SJSA1 (cell line): ENCODE measurements at regions not wholly inside any gene's neighbourhood (a gene's known extent, or its start where the extent isn't known, plus 50 kb on each side); places are given as distances from the start of the nearest gene placed in this dataset.

Experiments
- DNase-seq, 2 experiments: peaks; one replicate each; pipeline ENCODE4 v3.0.0-alpha.2; 2015 to 2020; ENCODE audit warnings: low spot score in 2 of 2, low read depth in 1 of 2
- H3K27ac ChIP-seq: fragments of 250-450 bp; sonication (Bioruptor Pico); 2 replicates; pipeline ENCODE4 v1.5.1; 2020; ENCODE audit warnings: mild to moderate bottlenecking, moderate library complexity
- H3K27me3 ChIP-seq: fragments of 250-450 bp; sonication (Bioruptor Pico); replicated peaks from 2 replicates; pipeline ENCODE4 v1.5.1; 2020; ENCODE audit warnings: mild to moderate bottlenecking, moderate library complexity
- H3K36me3 ChIP-seq: fragments of 250-450 bp; sonication (Bioruptor Pico); 2 replicates; pipeline ENCODE4 v1.5.1; 2020; ENCODE audit warnings: mild to moderate bottlenecking
- H3K4me1 ChIP-seq: fragments of 250-450 bp; sonication (Bioruptor Pico); replicated peaks from 2 replicates; pipeline ENCODE4 v1.6.1; 2021; ENCODE audit warnings: mild to moderate bottlenecking
- H3K4me3 ChIP-seq: fragments of 250-450 bp; sonication (Bioruptor Pico); 2 replicates; pipeline ENCODE4 v1.5.1; 2020; ENCODE audit warnings: mild to moderate bottlenecking
- H3K9me3 ChIP-seq: fragments of 250-450 bp; sonication (Bioruptor Pico); replicated peaks from 2 replicates; pipeline ENCODE4 v1.5.1; 2020; ENCODE audit warnings: mild to moderate bottlenecking

GRCh38 chr5:164090358-164090757, 584.9 kb downstream of the MAT2B start:
- Histone ChIP-seq H3K4me1 (no peaks in the 10 kb centered on the region), H3K27me3 (no peaks in the 10 kb centered on the region), H3K9me3 (no peaks in the 10 kb centered on the region), H3K36me3 (no peaks in the 10 kb centered on the region), H3K27ac (no peak overlapping the region), H3K4me3 (no peak overlapping the region)
- DNase-seq = no peak

- H3K9me3 ChIP-seq = no peaks in the 10 kb centered on the region
- DNase-seq = no peak
These were observed 586.4 kb downstream of the MAT2B start for GRCh38 chr5:164091836-164092235.

GRCh38 chr5:164094291-164094690, 588.9 kb downstream of the MAT2B start:
- Histone ChIP-seq H3K9me3 (no peaks in the 10 kb centered on the region), H3K4me3 (no peak overlapping the region)
- no peak for DNase-seq

More at GRCh38 chr5:164091836-164092235, 586.4 kb downstream of the MAT2B start:
- Histone ChIP-seq H3K4me1 (no peaks in the 10 kb centered on the region), H3K27me3 (no peaks in the 10 kb centered on the region), H3K27ac (no peak overlapping the region), H3K4me3 (no peak overlapping the region), H3K36me3 (no peaks in the 10 kb centered on the region)

GRCh38 chr5:164097749-164098148, 592.3 kb downstream of the MAT2B start:
- DNase-seq = peak in 1 of 2 experiments; percentile 6
- Histone ChIP-seq H3K27ac (no peak overlapping the region), H3K36me3 (no peaks in the 10 kb centered on the region), H3K27me3 (no peaks in the 10 kb centered on the region), H3K4me3 (no peak overlapping the region), H3K9me3 (no peaks in the 10 kb centered on the region), H3K4me1 (no peaks in the 10 kb centered on the region)

More at GRCh38 chr5:164094291-164094690, 588.9 kb downstream of the MAT2B start:
- H3K4me1 ChIP-seq = no peaks in the 10 kb centered on the region
- H3K27me3 ChIP-seq = no peaks in the 10 kb centered on the region
- no peaks in the 10 kb centered on the region for H3K36me3 ChIP-seq
- H3K27ac ChIP-seq = no peak overlapping the region

- no peaks in the 10 kb centered on the region for H3K9me3 ChIP-seq
- no peak overlapping the region for H3K4me3 ChIP-seq
- H3K27ac ChIP-seq = no peak overlapping the region
- no peaks in the 10 kb centered on the region for H3K27me3 ChIP-seq
- no peak for DNase-seq
- no peaks in the 10 kb centered on the region for H3K4me1 ChIP-seq
- no peaks in the 10 kb centered on the region for H3K36me3 ChIP-seq
These were observed 593.1 kb downstream of the MAT2B start for GRCh38 chr5:164098531-164098930.

- DNase-seq = no peak
- H3K27ac ChIP-seq = no peak overlapping the region
- no peaks in the 10 kb centered on the region for H3K9me3 ChIP-seq
- H3K36me3 ChIP-seq = no peaks in the 10 kb centered on the region
- no peaks in the 10 kb centered on the region for H3K4me1 ChIP-seq
- H3K27me3 ChIP-seq = no peaks in the 10 kb centered on the region
- no peak overlapping the region for H3K4me3 ChIP-seq
These were observed 593.6 kb downstream of the MAT2B start for GRCh38 chr5:164098979-164099378.

GRCh38 chr5:164115420-164115819, 610.0 kb downstream of the MAT2B start:
- no peaks in the 10 kb centered on the region for H3K27me3 ChIP-seq
- H3K9me3 ChIP-seq = no peaks in the 10 kb centered on the region; the same call in 1 of the 2 replicates
- DNase-seq = no peak
- no peak overlapping the region for H3K4me3 ChIP-seq
- no peak overlapping the region for H3K27ac ChIP-seq
- no peaks in the 10 kb centered on the region for H3K4me1 ChIP-seq
- no peaks in the 10 kb centered on the region for H3K36me3 ChIP-seq

- DNase-seq = no peak
- Histone ChIP-seq H3K27me3 (no peaks in the 10 kb centered on the region), H3K27ac (no peak overlapping the region)
These were observed 614.5 kb downstream of the MAT2B start for GRCh38 chr5:164119806-164120447.

GRCh38 chr5:164127527-164127926, 622.1 kb downstream of the MAT2B start:
- no peaks in the 10 kb centered on the region for H3K4me1 ChIP-seq
- no peak overlapping the region for H3K4me3 ChIP-seq
- H3K27me3 ChIP-seq = no peaks in the 10 kb centered on the region
- peaks cover 11% of the 10 kb centered on the region; the same call in 1 of the 2 replicates for H3K9me3 ChIP-seq
- DNase-seq = no peak
- H3K27ac ChIP-seq = no peak overlapping the region
- no peaks in the 10 kb centered on the region for H3K36me3 ChIP-seq

More at GRCh38 chr5:164119806-164120447, 614.5 kb downstream of the MAT2B start:
- Histone ChIP-seq H3K4me1 (no peaks in the 10 kb centered on the region), H3K36me3 (no peaks in the 10 kb centered on the region), H3K9me3 (no peaks in the 10 kb centered on the region; the same call in 1 of the 2 replicates), H3K4me3 (no peak overlapping the region)

GRCh38 chr5:164132358-164132757, 626.9 kb downstream of the MAT2B start:
- no peaks in the 10 kb centered on the region for H3K36me3 ChIP-seq
- no peak overlapping the region for H3K27ac ChIP-seq
- H3K4me1 ChIP-seq = no peaks in the 10 kb centered on the region
- H3K9me3 ChIP-seq = peaks cover 11% of the 10 kb centered on the region; the same call in 1 of the 2 replicates
- no peak overlapping the region for H3K4me3 ChIP-seq
- no peaks in the 10 kb centered on the region for H3K27me3 ChIP-seq
- DNase-seq = no peak

GRCh38 chr5:164137095-164137494, 631.7 kb downstream of the MAT2B start:
- Histone ChIP-seq H3K36me3 (no peaks in the 10 kb centered on the region), H3K27me3 (no peaks in the 10 kb centered on the region), H3K4me1 (no peaks in the 10 kb centered on the region), H3K4me3 (no peak overlapping the region), H3K9me3 (no peaks in the 10 kb centered on the region), H3K27ac (no peak overlapping the region)
- DNase-seq = no peak

GRCh38 chr5:164139423-164139822, 634.0 kb downstream of the MAT2B start:
- H3K9me3 ChIP-seq = no peaks in the 10 kb centered on the region
- no peaks in the 10 kb centered on the region for H3K4me1 ChIP-seq
- H3K27me3 ChIP-seq = no peaks in the 10 kb centered on the region
- no peaks in the 10 kb centered on the region for H3K36me3 ChIP-seq
- no peak overlapping the region for H3K4me3 ChIP-seq
- no peak for DNase-seq
- H3K27ac ChIP-seq = no peak overlapping the region

- no peaks in the 10 kb centered on the region for H3K9me3 ChIP-seq
These were observed 640.0 kb downstream of the MAT2B start for GRCh38 chr5:164145458-164145857.

GRCh38 chr5:164146223-164146622, 640.8 kb downstream of the MAT2B start:
- no peak for DNase-seq
- Histone ChIP-seq H3K9me3 (no peaks in the 10 kb centered on the region), H3K4me3 (no peak overlapping the region)

More at GRCh38 chr5:164145458-164145857, 640.0 kb downstream of the MAT2B start:
- no peak overlapping the region for H3K4me3 ChIP-seq
- no peaks in the 10 kb centered on the region for H3K36me3 ChIP-seq
- H3K4me1 ChIP-seq = no peaks in the 10 kb centered on the region
- H3K27ac ChIP-seq = no peak overlapping the region
- DNase-seq = no peak
- no peaks in the 10 kb centered on the region for H3K27me3 ChIP-seq

GRCh38 chr5:164148292-164148691, 642.9 kb downstream of the MAT2B start:
- no peaks in the 10 kb centered on the region for H3K27me3 ChIP-seq
- H3K9me3 ChIP-seq = no peaks in the 10 kb centered on the region
- DNase-seq = no peak
- no peak overlapping the region for H3K27ac ChIP-seq
- H3K4me3 ChIP-seq = no peak overlapping the region
- H3K4me1 ChIP-seq = no peaks in the 10 kb centered on the region
- no peaks in the 10 kb centered on the region for H3K36me3 ChIP-seq

More at GRCh38 chr5:164146223-164146622, 640.8 kb downstream of the MAT2B start:
- H3K27ac ChIP-seq = no peak overlapping the region
- no peaks in the 10 kb centered on the region for H3K27me3 ChIP-seq
- H3K36me3 ChIP-seq = no peaks in the 10 kb centered on the region
- no peaks in the 10 kb centered on the region for H3K4me1 ChIP-seq
